ENCODE measurements at regions not wholly inside any gene's neighbourhood (a gene's known extent, or its start where the extent isn't known, plus 50 kb on each side); places are given as distances from the start of the nearest gene placed in this dataset.

GRCh38 chr5:173385832-173386360, 57.7 kb upstream of the STC2 start:
- TF ChIP-seq TAF1 (IDR thresholded peaks at IDR 0.05; ENCODE audit: borderline replicate concordance, low read depth, low read length) (no peak), POLR2A (IDR thresholded peaks at IDR 0.05; ENCODE audit: low read depth, low read length) (no peak), POLR2AphosphoS5 (IDR thresholded peaks at IDR 0.05; ENCODE audit: low read depth, low read length) (no peak)
- DNase-seq (ENCODE audit: insufficient read length) = no peak
- no peak for FAIRE-seq

- TF ChIP-seq TAF1 (IDR thresholded peaks at IDR 0.05; ENCODE audit: borderline replicate concordance, low read depth, low read length) (no peak), POLR2AphosphoS5 (IDR thresholded peaks at IDR 0.05; ENCODE audit: low read depth, low read length) (no peak), POLR2A (IDR thresholded peaks at IDR 0.05; ENCODE audit: low read depth, low read length) (no peak)
- FAIRE-seq = no peak
- no peak for DNase-seq (ENCODE audit: insufficient read length)
Observed at GRCh38 chr5:173383711-173384110, 55.5 kb upstream of the STC2 start.

- no peak for DNase-seq (ENCODE audit: insufficient read length)
Observed at GRCh38 chr5:173378727-173379126, 50.5 kb upstream of the STC2 start.

More at GRCh38 chr5:173378727-173379126, 50.5 kb upstream of the STC2 start:
- no peak for TF ChIP-seq POLR2A (IDR thresholded peaks at IDR 0.05; ENCODE audit: low read depth, low read length)
- no peak for TF ChIP-seq TAF1 (IDR thresholded peaks at IDR 0.05; ENCODE audit: borderline replicate concordance, low read depth, low read length)
- no peak for TF ChIP-seq POLR2AphosphoS5 (IDR thresholded peaks at IDR 0.05; ENCODE audit: low read depth, low read length)
- FAIRE-seq = no peak
